KMS-11 (cell line): ENCODE measurements at regions not wholly inside any gene's neighbourhood (a gene's known extent, or its start where the extent isn't known, plus 50 kb on each side); places are given as distances from the start of the nearest gene placed in this dataset.
"Not testable (repeated sequence)": the region's sequence is repeated elsewhere in the genome, so short reads cannot be mapped to it uniquely, and the experiment has no call there.

Experiments used
- H2AFZ ChIP-seq: fragments of 200-600 bp; sonication (generic); 2 replicates; pipeline ENCODE4 v1.6.1; 2016; ENCODE audit warnings: antibody characterized with exemption, mixed run types, low read depth
- H3K27ac ChIP-seq: fragments of 200-600 bp; sonication (generic); 2 replicates; pipeline ENCODE4 v1.6.1; 2016; ENCODE audit warnings: mild to moderate bottlenecking, mixed run types
- H3K27me3 ChIP-seq: fragments of 200-600 bp; sonication (generic); 2 replicates; pipeline ENCODE4 v1.6.1; 2017; ENCODE audit warnings: mild to moderate bottlenecking, low read depth, mixed run types, moderate library complexity; ENCODE audit not compliant: insufficient read depth
- H3K36me3 ChIP-seq: fragments of 200-600 bp; sonication (generic); 2 replicates; pipeline ENCODE4 v1.6.1; 2017; ENCODE audit warnings: mild to moderate bottlenecking, mixed run types; ENCODE audit not compliant: insufficient read depth
- H3K4me1 ChIP-seq: fragments of 200-600 bp; sonication (generic); 2 replicates; pipeline ENCODE4 v1.6.1; 2016; ENCODE audit warnings: mild to moderate bottlenecking, low read depth, mixed run types; ENCODE audit not compliant: poor library complexity, severe bottlenecking
- H3K4me2 ChIP-seq: fragments of 200-600 bp; sonication (generic); 2 replicates; pipeline ENCODE4 v1.7.0; 2016; ENCODE audit warnings: mild to moderate bottlenecking, mixed run types
- H3K4me3 ChIP-seq: fragments of 200-600 bp; sonication (generic); IDR thresholded peaks from 2 replicates; pipeline ENCODE4 v1.6.1; 2017; ENCODE audit warnings: low read depth, low read length, mixed read lengths; ENCODE audit not compliant: insufficient read depth
- H3K79me2 ChIP-seq: fragments of 200-600 bp; sonication (generic); 2 replicates; pipeline ENCODE4 v1.6.1; 2016; ENCODE audit warnings: low read depth, mixed run types; ENCODE audit not compliant: insufficient read depth
- H3K9ac ChIP-seq: fragments of 200-600 bp; sonication (generic); 2 replicates; pipeline ENCODE4 v1.6.1; 2016; ENCODE audit warnings: mild to moderate bottlenecking, mixed run types
- H4K20me1 ChIP-seq: fragments of 200-600 bp; sonication (generic); 2 replicates; pipeline ENCODE4 v1.6.1; 2016; ENCODE audit warnings: mild to moderate bottlenecking, mixed run types; ENCODE audit not compliant: insufficient read depth

GRCh38 chrX:144130507-144130906 lies 246.6 kb downstream of the UBE2NL start:
- not testable (repeated sequence) for H3K36me3 ChIP-seq, H3K4me1 ChIP-seq, H3K79me2 ChIP-seq, H3K9ac ChIP-seq, H3K27ac ChIP-seq, H3K4me2 ChIP-seq, H2AFZ ChIP-seq, H3K27me3 ChIP-seq, H3K4me3 ChIP-seq, H4K20me1 ChIP-seq

- H3K79me2 ChIP-seq, H3K4me1 ChIP-seq, H3K9ac ChIP-seq, H3K27me3 ChIP-seq, H3K27ac ChIP-seq, H2AFZ ChIP-seq, H3K4me3 ChIP-seq, H3K36me3 ChIP-seq, H3K4me2 ChIP-seq, H4K20me1 ChIP-seq: not testable (repeated sequence)
Observed at GRCh38 chrX:144131080-144131479, 247.2 kb downstream of the UBE2NL start.

GRCh38 chrX:144134448-144135119 lies 250.7 kb downstream of the UBE2NL start:
- H3K4me1 ChIP-seq, H2AFZ ChIP-seq: not testable (repeated sequence)

GRCh38 chrX:144154474-144154873 lies 270.6 kb downstream of the UBE2NL start:
- H3K27me3 ChIP-seq, H3K4me1 ChIP-seq, H3K79me2 ChIP-seq, H3K36me3 ChIP-seq, H3K27ac ChIP-seq, H2AFZ ChIP-seq, H3K4me3 ChIP-seq, H3K4me2 ChIP-seq, H3K9ac ChIP-seq, H4K20me1 ChIP-seq: not testable (repeated sequence)

More at GRCh38 chrX:144134448-144135119, 250.7 kb downstream of the UBE2NL start:
- H3K27ac ChIP-seq, H4K20me1 ChIP-seq, H3K4me3 ChIP-seq, H3K4me2 ChIP-seq, H3K36me3 ChIP-seq, H3K27me3 ChIP-seq, H3K9ac ChIP-seq, H3K79me2 ChIP-seq: not testable (repeated sequence)

- not testable (repeated sequence) for H3K27ac ChIP-seq, H3K4me1 ChIP-seq, H4K20me1 ChIP-seq, H3K9ac ChIP-seq, H3K36me3 ChIP-seq, H3K27me3 ChIP-seq, H3K4me2 ChIP-seq, H3K4me3 ChIP-seq, H2AFZ ChIP-seq, H3K79me2 ChIP-seq
Observed at GRCh38 chrX:144185197-144185596, 301.3 kb downstream of the UBE2NL start.

GRCh38 chrX:144188489-144188888 lies 304.6 kb downstream of the UBE2NL start:
- H4K20me1 ChIP-seq, H3K4me3 ChIP-seq, H3K4me2 ChIP-seq, H3K36me3 ChIP-seq, H3K9ac ChIP-seq, H3K27ac ChIP-seq, H2AFZ ChIP-seq, H3K27me3 ChIP-seq, H3K4me1 ChIP-seq, H3K79me2 ChIP-seq: not testable (repeated sequence)

GRCh38 chrX:144197057-144197456 lies 313.2 kb downstream of the UBE2NL start:
- not testable (repeated sequence) for H2AFZ ChIP-seq, H3K9ac ChIP-seq, H3K4me3 ChIP-seq, H3K79me2 ChIP-seq, H3K36me3 ChIP-seq, H3K27me3 ChIP-seq, H3K4me1 ChIP-seq, H3K27ac ChIP-seq, H3K4me2 ChIP-seq, H4K20me1 ChIP-seq

GRCh38 chrX:144202726-144203125 lies 318.9 kb downstream of the UBE2NL start:
- not testable (repeated sequence) for H4K20me1 ChIP-seq, H3K4me1 ChIP-seq, H3K27me3 ChIP-seq, H3K4me3 ChIP-seq, H3K27ac ChIP-seq, H3K4me2 ChIP-seq, H3K79me2 ChIP-seq, H3K36me3 ChIP-seq, H2AFZ ChIP-seq, H3K9ac ChIP-seq

GRCh38 chrX:144208360-144209024 lies 324.6 kb downstream of the UBE2NL start:
- H3K27ac ChIP-seq, H3K9ac ChIP-seq, H3K4me3 ChIP-seq, H3K79me2 ChIP-seq, H3K27me3 ChIP-seq, H3K4me2 ChIP-seq, H3K4me1 ChIP-seq, H4K20me1 ChIP-seq, H3K36me3 ChIP-seq, H2AFZ ChIP-seq: not testable (repeated sequence)
